ENCODE measurements at regions not wholly inside any gene's neighbourhood (a gene's known extent, or its start where the extent isn't known, plus 50 kb on each side); places are given as distances from the start of the nearest gene placed in this dataset.

DNA sequence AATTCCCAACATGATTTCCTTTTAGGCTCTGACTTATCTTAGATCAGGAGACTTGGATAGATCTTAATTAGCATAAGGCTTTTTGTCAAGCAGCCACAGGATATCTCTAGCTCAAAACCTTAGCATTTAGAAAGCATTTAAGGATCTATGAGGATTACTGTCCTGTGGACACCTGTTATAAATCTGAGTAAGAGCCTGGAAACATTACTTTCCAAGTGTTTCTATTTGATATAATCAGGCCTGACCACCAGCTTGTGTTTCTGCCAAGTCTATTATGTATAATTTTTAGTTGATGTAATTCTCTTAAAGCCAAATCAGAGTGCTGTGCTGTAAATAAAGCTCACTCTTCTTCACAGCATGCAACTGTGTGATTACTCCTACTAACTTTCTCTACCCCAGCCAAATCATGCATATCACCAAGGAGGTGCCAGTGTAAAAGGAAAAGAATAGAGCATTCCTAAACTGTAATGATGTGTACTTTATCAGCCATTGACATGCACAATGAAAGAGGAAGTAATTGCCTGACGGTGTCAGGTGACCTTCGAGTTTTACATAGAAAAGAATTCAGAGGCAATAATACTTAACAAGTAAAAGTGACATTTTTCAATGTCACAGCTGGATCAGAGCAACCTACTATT lies 309.9 kb upstream of the PRMT6 start:
- Histone ChIP-seq H3K36me3 (replicated peaks; ENCODE audit: insufficient read depth, low read length) (no peaks in the 10 kb centered on the region), H3K4me1 (ENCODE audit: low read length) (no peaks in the 10 kb centered on the region), H3K9me3 (replicated peaks; ENCODE audit: insufficient read depth, low read length) (no peaks in the 10 kb centered on the region), H2AFZ (ENCODE audit: low read length) (no peak overlapping the region), H3K79me2 (ENCODE audit: low read length) (no peaks in the 10 kb centered on the region), H4K20me1 (ENCODE audit: insufficient read depth, low read length) (no peaks in the 10 kb centered on the region), H3K9ac (ENCODE audit: low read length) (no peak overlapping the region), H3K9me2 (replicated peaks; ENCODE audit: insufficient read depth, low read length) (no peaks in the 10 kb centered on the region), H3K27me3 (replicated peaks; ENCODE audit: insufficient read depth, low read length) (no peaks in the 10 kb centered on the region), H3K4me2 (ENCODE audit: low read depth, low read length) (no peak overlapping the region), H3K4me3 (ENCODE audit: low read length) (no peak overlapping the region), H3F3A (ENCODE audit: insufficient read depth, low read length) (no peaks in the 10 kb centered on the region), H3K27ac (ENCODE audit: low read length) (no peak overlapping the region)
- TF ChIP-seq, protein P1, sequence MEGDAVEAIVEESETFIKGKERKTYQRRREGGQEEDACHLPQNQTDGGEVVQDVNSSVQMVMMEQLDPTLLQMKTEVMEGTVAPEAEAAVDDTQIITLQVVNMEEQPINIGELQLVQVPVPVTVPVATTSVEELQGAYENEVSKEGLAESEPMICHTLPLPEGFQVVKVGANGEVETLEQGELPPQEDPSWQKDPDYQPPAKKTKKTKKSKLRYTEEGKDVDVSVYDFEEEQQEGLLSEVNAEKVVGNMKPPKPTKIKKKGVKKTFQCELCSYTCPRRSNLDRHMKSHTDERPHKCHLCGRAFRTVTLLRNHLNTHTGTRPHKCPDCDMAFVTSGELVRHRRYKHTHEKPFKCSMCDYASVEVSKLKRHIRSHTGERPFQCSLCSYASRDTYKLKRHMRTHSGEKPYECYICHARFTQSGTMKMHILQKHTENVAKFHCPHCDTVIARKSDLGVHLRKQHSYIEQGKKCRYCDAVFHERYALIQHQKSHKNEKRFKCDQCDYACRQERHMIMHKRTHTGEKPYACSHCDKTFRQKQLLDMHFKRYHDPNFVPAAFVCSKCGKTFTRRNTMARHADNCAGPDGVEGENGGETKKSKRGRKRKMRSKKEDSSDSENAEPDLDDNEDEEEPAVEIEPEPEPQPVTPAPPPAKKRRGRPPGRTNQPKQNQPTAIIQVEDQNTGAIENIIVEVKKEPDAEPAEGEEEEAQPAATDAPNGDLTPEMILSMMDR (IDR thresholded peaks at IDR 0.05; ENCODE audit: low read length), result no peak
- TF ChIP-seq EZH2 (optimal IDR thresholded peaks at IDR 0.05; ENCODE audit: low read depth, low read length) (no peak), EZH2phosphoT487 (IDR thresholded peaks at IDR 0.05; ENCODE audit: low read length) (no peak)
- no peak for DNase-seq

DNA sequence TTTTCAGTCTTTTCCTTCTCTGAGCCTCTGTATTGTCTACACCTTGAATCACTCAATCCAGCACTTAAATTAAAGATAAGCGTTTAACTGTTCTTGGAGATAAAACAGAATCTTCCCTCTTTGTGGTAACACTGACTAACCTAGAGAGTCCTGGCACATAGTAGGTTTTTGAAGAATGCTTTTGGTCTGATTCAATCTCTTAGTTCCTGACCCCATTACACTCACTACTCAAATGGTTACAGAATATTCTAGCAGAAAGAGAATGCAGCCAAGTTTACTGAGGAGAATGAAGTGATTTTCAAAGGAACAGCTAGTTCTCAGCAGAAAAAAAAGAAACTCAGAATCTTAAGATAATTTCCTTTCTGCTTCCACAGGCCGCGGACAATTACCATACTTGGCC lies 309.2 kb upstream of the PRMT6 start:
- H3K4me3 ChIP-seq (ENCODE audit: low read length), result no peak overlapping the region

DNA sequence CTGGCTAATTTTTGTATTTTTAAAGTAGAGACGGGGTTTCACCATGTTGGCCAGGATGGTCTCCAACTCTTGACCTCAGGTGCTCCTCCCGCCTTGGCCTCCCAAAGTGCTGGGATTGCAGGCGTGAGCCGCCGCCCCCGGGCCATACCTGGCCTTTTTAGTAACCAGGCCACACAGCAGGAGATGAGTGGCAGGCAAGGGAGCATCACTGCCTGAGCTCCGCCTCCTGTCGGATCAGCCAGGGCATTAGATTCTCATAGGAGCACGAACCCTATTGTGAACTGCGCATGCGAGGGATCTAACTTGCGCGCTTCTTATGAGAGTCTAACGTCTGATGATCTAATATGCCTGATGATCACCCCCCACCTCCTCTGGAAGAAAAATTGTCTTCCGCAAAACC lies 308.7 kb upstream of the PRMT6 start:
- TF ChIP-seq EZH2phosphoT487 (IDR thresholded peaks at IDR 0.05; ENCODE audit: low read length), result no peak
- TF ChIP-seq, protein P1 (IDR thresholded peaks at IDR 0.05; ENCODE audit: low read length), result no peak
- no peak for TF ChIP-seq EZH2 (optimal IDR thresholded peaks at IDR 0.05; ENCODE audit: low read depth, low read length)
- H3K9me2 ChIP-seq (replicated peaks; ENCODE audit: insufficient read depth, low read length), result no peaks in the 10 kb centered on the region
- H3K27ac ChIP-seq (ENCODE audit: low read length), result no peak overlapping the region
- H3K9ac ChIP-seq (ENCODE audit: low read length), result no peak overlapping the region
- H3K27me3 ChIP-seq (replicated peaks; ENCODE audit: insufficient read depth, low read length), result no peaks in the 10 kb centered on the region
- H3K4me1 ChIP-seq (ENCODE audit: low read length), result no peaks in the 10 kb centered on the region
- no peak overlapping the region for H3K4me2 ChIP-seq (ENCODE audit: low read depth, low read length)
- no peaks in the 10 kb centered on the region for H3K79me2 ChIP-seq (ENCODE audit: low read length)
- no peaks in the 10 kb centered on the region for H4K20me1 ChIP-seq (ENCODE audit: insufficient read depth, low read length)
- no peak overlapping the region for H3K4me3 ChIP-seq (ENCODE audit: low read length)
- H3F3A ChIP-seq (ENCODE audit: insufficient read depth, low read length), result no peaks in the 10 kb centered on the region
- no peak overlapping the region for H2AFZ ChIP-seq (ENCODE audit: low read length)
- no peaks in the 10 kb centered on the region for H3K36me3 ChIP-seq (replicated peaks; ENCODE audit: insufficient read depth, low read length)
- H3K9me3 ChIP-seq (replicated peaks; ENCODE audit: insufficient read depth, low read length), result no peaks in the 10 kb centered on the region
- no peak for DNase-seq

More for the DNA sequence above, 309.2 kb upstream of the PRMT6 start:
- Histone ChIP-seq H3K9me3 (replicated peaks; ENCODE audit: insufficient read depth, low read length) (no peaks in the 10 kb centered on the region), H3K79me2 (ENCODE audit: low read length) (no peaks in the 10 kb centered on the region), H3F3A (ENCODE audit: insufficient read depth, low read length) (no peaks in the 10 kb centered on the region), H3K4me2 (ENCODE audit: low read depth, low read length) (no peak overlapping the region), H3K9ac (ENCODE audit: low read length) (no peak overlapping the region), H3K27ac (ENCODE audit: low read length) (no peak overlapping the region), H3K36me3 (replicated peaks; ENCODE audit: insufficient read depth, low read length) (no peaks in the 10 kb centered on the region), H3K9me2 (replicated peaks; ENCODE audit: insufficient read depth, low read length) (no peaks in the 10 kb centered on the region), H2AFZ (ENCODE audit: low read length) (no peak overlapping the region), H3K27me3 (replicated peaks; ENCODE audit: insufficient read depth, low read length) (no peaks in the 10 kb centered on the region), H4K20me1 (ENCODE audit: insufficient read depth, low read length) (no peaks in the 10 kb centered on the region), H3K4me1 (ENCODE audit: low read length) (no peaks in the 10 kb centered on the region)
- DNase-seq, result no peak
- no peak for TF ChIP-seq EZH2phosphoT487 (IDR thresholded peaks at IDR 0.05; ENCODE audit: low read length)
- TF ChIP-seq, protein P1 (IDR thresholded peaks at IDR 0.05; ENCODE audit: low read length), result no peak
- TF ChIP-seq EZH2 (optimal IDR thresholded peaks at IDR 0.05; ENCODE audit: low read depth, low read length), result no peak

All from MM.1S (cell line).